ENCODE measurements at regions not wholly inside any gene's neighbourhood (a gene's known extent, or its start where the extent isn't known, plus 50 kb on each side); places are given as distances from the start of the nearest gene placed in this dataset.

DNA sequence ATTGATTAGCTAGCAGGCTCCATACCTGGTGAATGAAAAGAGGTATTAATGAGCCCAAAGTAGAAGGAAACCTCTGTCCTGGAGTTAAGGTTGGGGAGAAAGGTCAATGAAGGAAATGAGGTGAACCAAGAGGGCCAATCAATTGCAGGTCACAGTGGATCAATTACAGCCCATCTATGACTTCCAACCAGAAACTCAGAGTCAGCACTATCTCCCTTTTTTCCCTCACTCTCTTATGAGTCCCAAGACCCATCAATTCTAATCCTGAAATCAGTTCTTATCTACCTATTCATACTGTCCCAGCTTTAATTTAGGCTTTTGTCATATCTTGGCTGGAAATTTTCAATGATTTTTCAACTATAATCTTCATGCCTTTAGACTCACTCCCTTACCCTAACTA lies 433.2 kb upstream of the PKN2 start:
- TF ChIP-seq, protein P1, sequence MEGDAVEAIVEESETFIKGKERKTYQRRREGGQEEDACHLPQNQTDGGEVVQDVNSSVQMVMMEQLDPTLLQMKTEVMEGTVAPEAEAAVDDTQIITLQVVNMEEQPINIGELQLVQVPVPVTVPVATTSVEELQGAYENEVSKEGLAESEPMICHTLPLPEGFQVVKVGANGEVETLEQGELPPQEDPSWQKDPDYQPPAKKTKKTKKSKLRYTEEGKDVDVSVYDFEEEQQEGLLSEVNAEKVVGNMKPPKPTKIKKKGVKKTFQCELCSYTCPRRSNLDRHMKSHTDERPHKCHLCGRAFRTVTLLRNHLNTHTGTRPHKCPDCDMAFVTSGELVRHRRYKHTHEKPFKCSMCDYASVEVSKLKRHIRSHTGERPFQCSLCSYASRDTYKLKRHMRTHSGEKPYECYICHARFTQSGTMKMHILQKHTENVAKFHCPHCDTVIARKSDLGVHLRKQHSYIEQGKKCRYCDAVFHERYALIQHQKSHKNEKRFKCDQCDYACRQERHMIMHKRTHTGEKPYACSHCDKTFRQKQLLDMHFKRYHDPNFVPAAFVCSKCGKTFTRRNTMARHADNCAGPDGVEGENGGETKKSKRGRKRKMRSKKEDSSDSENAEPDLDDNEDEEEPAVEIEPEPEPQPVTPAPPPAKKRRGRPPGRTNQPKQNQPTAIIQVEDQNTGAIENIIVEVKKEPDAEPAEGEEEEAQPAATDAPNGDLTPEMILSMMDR (IDR thresholded peaks at IDR 0.05) = no peak
- no peak for TF ChIP-seq POLR2A (IDR thresholded peaks at IDR 0.05)

Measured in body of pancreas (tissue), 4 donors.